RWPE2 (cell line): ENCODE measurements at regions not wholly inside any gene's neighbourhood (a gene's known extent, or its start where the extent isn't known, plus 50 kb on each side); places are given as distances from the start of the nearest gene placed in this dataset.

Source experiments
- ATAC-seq: fragments of 200-7000 bp; cut with Tn5 transposase; 3 replicates; pipeline ENCODE4 v1.9.1; 2021; ENCODE audit warnings: low read depth
- DNase-seq: peaks from one replicate; pipeline ENCODE4 v3.0.0-alpha.2; 2020; ENCODE audit warnings: low spot score
- H3K27ac ChIP-seq: fragments of 450-650 bp; 2 replicates; pipeline ENCODE4 v1.5.1; 2017; ENCODE audit warnings: mild to moderate bottlenecking; ENCODE audit not compliant: poor library complexity, severe bottlenecking
- H3K27me3 ChIP-seq: fragments of 250-450 bp; sonication (Bioruptor Pico); 2 replicates; pipeline ENCODE4 v1.5.1; 2021; ENCODE audit warnings: mild to moderate bottlenecking, moderate library complexity; ENCODE audit not compliant: insufficient read depth, poor library complexity, severe bottlenecking
- H3K36me3 ChIP-seq: fragments of 250-450 bp; sonication (Bioruptor Pico); 2 replicates; pipeline ENCODE4 v1.5.1; 2020; ENCODE audit warnings: low read depth, mild to moderate bottlenecking, moderate library complexity
- H3K4me1 ChIP-seq: fragments of 250-450 bp; sonication (Bioruptor Pico); 2 replicates; pipeline ENCODE4 v1.5.1; 2021; ENCODE audit warnings: mild to moderate bottlenecking, moderate library complexity; ENCODE audit not compliant: insufficient read depth, poor library complexity, severe bottlenecking
- H3K4me3 ChIP-seq: fragments of 250-450 bp; sonication (Bioruptor Pico); 2 replicates; pipeline ENCODE4 v1.5.1; 2021; ENCODE audit warnings: mild to moderate bottlenecking, moderate library complexity; ENCODE audit not compliant: severe bottlenecking
- H3K9me3 ChIP-seq: fragments of 250-450 bp; sonication (Bioruptor Pico); 2 replicates; pipeline ENCODE4 v1.5.1; 2021; ENCODE audit warnings: mild to moderate bottlenecking, moderate library complexity; ENCODE audit not compliant: severe bottlenecking
- TF ChIP-seq, protein P1 (sequence below): fragments of 450-650 bp; IDR thresholded peaks from one replicate; pipeline ENCODE4 v1.5.1; 2017; ENCODE audit warnings: mild to moderate bottlenecking, moderate library complexity; ENCODE audit not compliant: poor library complexity, severe bottlenecking

DNA sequence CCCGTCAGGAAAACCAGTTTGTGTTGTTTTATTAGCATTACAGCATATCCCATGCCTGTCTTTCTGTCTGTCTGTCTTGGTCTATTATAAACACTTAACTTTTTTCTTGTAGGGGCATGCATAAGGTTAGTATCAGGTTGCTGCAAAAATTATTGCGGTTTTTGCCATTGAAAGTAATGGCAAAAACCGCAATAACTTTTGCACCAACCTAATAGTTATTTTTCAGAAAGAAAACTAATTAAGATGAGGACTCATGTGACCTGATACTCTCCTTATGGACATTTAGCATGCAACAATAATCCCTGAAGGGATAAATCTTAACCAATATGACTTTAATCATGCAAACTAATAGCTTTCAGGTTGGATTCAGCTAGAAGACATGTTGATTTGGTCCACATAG is 326.7 kb upstream of the SUCLG2 start:
- DNase-seq (no peak), ATAC-seq (no peak)
- no peaks in the 10 kb centered on the region for H3K36me3 ChIP-seq

GRCh38 chr3:67979342-67979741 is 324.9 kb upstream of the SUCLG2 start:
- Histone ChIP-seq H3K36me3 (no peaks in the 10 kb centered on the region), H3K27me3 (no peaks in the 10 kb centered on the region), H3K4me3 (no peak overlapping the region), H3K4me1 (no peaks in the 10 kb centered on the region), H3K9me3 (no peaks in the 10 kb centered on the region), H3K27ac (no peak overlapping the region)
- ATAC-seq = no peak
- DNase-seq = no peak
- TF ChIP-seq, protein P1, sequence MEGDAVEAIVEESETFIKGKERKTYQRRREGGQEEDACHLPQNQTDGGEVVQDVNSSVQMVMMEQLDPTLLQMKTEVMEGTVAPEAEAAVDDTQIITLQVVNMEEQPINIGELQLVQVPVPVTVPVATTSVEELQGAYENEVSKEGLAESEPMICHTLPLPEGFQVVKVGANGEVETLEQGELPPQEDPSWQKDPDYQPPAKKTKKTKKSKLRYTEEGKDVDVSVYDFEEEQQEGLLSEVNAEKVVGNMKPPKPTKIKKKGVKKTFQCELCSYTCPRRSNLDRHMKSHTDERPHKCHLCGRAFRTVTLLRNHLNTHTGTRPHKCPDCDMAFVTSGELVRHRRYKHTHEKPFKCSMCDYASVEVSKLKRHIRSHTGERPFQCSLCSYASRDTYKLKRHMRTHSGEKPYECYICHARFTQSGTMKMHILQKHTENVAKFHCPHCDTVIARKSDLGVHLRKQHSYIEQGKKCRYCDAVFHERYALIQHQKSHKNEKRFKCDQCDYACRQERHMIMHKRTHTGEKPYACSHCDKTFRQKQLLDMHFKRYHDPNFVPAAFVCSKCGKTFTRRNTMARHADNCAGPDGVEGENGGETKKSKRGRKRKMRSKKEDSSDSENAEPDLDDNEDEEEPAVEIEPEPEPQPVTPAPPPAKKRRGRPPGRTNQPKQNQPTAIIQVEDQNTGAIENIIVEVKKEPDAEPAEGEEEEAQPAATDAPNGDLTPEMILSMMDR = no peak

More for the DNA sequence above, 326.7 kb upstream of the SUCLG2 start:
- Histone ChIP-seq H3K27me3 (no peaks in the 10 kb centered on the region), H3K9me3 (no peaks in the 10 kb centered on the region), H3K27ac (no peak overlapping the region), H3K4me1 (no peaks in the 10 kb centered on the region), H3K4me3 (no peak overlapping the region)
- TF ChIP-seq, protein P1 = no peak

DNA sequence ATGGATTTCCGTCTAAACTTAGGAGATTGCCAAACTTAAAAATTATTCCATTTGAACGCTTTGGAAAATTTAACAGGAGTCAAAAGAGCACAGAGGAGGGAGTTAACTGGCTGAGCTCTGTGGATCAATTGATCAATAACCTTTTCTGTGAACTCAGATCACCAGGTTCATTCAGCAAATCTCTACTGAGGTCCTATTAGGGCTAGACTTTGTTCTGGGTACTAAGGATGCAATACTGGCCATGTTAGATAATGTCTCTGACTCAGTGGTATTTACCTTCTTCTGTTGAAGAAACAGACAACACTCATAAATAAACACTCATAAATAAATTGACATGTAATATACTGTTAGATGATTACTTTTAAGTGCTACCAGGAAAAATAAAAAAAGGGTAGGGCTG is 323.4 kb upstream of the SUCLG2 start:
- Histone ChIP-seq H3K27ac (no peak overlapping the region), H3K9me3 (no peaks in the 10 kb centered on the region), H3K4me3 (no peak overlapping the region), H3K4me1 (no peaks in the 10 kb centered on the region), H3K36me3 (no peaks in the 10 kb centered on the region), H3K27me3 (no peaks in the 10 kb centered on the region)
- no peak for DNase-seq
- ATAC-seq = no peak
- TF ChIP-seq, protein P1 = no peak

DNA sequence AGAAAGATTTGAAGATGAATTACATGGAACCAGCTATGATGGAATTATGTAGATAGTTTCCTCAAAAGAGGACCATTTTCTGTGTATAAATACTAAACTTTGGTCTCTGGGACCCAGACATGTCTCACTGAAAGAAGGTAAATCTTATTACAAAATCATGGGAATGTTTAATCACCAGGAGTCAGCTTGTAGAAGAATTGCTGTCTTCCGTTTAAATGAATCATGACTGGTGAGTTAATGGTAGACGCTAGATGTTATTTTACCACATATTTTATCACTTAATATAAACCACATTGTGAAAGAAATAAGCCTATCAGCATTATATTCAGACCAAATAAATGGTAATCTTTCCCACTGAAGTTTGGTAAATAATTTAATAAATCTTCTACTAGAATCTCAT is 322.3 kb upstream of the SUCLG2 start:
- Histone ChIP-seq H3K4me1 (no peaks in the 10 kb centered on the region), H3K27me3 (no peaks in the 10 kb centered on the region), H3K9me3 (no peaks in the 10 kb centered on the region), H3K27ac (no peak overlapping the region), H3K36me3 (no peaks in the 10 kb centered on the region), H3K4me3 (no peak overlapping the region)
- no peak for DNase-seq
- TF ChIP-seq, protein P1 = no peak
- no peak for ATAC-seq

- H3K27me3 ChIP-seq = no peaks in the 10 kb centered on the region
- H3K27ac ChIP-seq = no peak overlapping the region
- no peaks in the 10 kb centered on the region for H3K9me3 ChIP-seq
- DNase-seq = no peak
- H3K4me1 ChIP-seq = no peaks in the 10 kb centered on the region
- no peaks in the 10 kb centered on the region for H3K36me3 ChIP-seq
- no peak for ATAC-seq
- H3K4me3 ChIP-seq = no peak overlapping the region
- TF ChIP-seq, protein P1 = no peak
Observed at GRCh38 chr3:67964596-67964995, 310.2 kb upstream of the SUCLG2 start.
